Epithelial cell of esophagus (primary cell): ENCODE measurements at regions not wholly inside any gene's neighbourhood (a gene's known extent, or its start where the extent isn't known, plus 50 kb on each side); places are given as distances from the start of the nearest gene placed in this dataset.
A peak's percentile ranks its signal among the peaks of the same experiment; 100 is the strongest.

Source experiments
- DNase-seq: peaks from one replicate; pipeline ENCODE4 v3.0.0; 2010; ENCODE audit warnings: low read depth
- H3K4me3 ChIP-seq: 2 replicates; pipeline ENCODE4 v1.5.1; 2011; ENCODE audit warnings: mild to moderate bottlenecking, low read length, control low read depth
- CTCF ChIP-seq: IDR thresholded peaks from 2 replicates; pipeline ENCODE4 v1.5.1; 2011; ENCODE audit warnings: low read depth, mild to moderate bottlenecking, low read length, control low read depth, inconsistent platforms; ENCODE audit not compliant: insufficient read depth; ENCODE audit errors: missing control alignments

DNA sequence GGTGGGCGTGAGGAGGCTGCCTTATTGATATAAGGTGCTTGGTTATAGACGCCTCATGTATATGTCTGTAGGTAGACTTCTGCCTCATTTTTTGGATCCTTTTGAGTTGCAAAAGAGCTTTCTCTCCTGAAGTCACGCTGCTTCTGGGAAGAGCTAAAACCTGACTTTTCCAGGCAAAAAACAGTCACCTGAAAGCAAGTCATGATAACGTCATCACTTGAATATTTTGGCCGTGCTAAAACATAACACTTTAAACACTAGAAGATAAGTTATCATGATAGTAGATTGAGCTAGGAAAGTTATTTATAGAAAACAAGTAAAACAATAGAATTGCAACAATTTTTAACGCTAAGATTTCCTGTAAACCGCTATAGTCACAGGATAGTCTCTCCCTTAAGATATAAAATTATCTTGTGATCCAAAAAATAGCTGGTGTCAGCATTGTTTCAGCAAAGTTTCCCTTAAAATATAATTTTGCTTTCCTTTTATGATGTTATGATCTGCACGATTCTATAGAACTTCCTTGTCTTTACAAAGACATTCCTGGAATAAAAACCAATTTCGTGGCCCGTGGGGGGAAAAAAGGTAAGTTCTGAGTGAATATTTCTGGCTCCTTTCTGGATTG, 69.0 kb upstream of the AKAP12 start:
- no peak for DNase-seq
- H3K4me3 ChIP-seq = no peak overlapping the region
- no peak for TF ChIP-seq CTCF

- no peak for TF ChIP-seq CTCF
- H3K4me3 ChIP-seq = no peak overlapping the region
- no peak for DNase-seq
Observed at GRCh38 chr6:151172751-151173150, 67.0 kb upstream of the AKAP12 start.

- no peak for TF ChIP-seq CTCF
- DNase-seq = no peak
- H3K4me3 ChIP-seq = no peak overlapping the region
Observed at GRCh38 chr6:151175662-151176445, 63.9 kb upstream of the AKAP12 start.

DNA sequence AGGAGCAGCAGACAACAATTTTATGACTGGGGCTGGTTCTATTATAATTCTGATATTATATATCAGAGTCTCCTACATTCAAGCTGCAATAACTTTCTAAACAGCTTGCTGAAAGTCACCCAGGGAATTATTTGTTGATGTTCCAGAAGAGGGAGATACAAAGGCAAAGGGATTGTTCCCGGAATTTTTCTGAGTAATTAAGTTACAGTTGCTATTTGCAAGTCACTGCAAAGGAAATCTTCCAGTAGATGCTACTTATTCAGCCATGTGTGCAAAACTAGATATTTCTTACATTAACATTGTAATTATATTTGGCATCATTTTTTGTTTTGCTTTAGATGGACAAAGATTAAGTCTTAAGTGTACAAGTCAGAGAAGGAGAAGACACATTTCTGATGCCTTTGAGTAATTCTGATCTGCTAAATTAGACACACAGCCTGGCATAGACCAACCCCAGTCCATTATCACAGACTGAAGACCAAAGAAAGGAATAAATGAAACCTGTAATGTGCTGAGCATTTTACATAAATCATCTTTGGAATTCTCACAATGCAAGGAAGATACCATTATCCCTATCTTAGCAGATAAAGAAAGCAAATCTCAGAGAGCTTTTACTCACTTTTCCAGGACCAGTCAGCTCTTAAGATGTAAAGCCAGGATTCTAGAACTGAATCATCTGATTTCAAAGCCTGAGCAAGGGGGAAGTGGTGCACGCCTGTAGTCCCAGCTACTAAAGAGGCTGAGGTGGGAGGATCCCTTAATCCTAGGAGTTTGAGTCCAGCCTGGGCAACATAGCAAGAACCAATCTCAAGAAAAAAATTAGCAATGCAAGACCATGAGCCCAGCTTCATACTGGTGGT, 62.6 kb upstream of the AKAP12 start:
- TF ChIP-seq CTCF = no peak
- DNase-seq = no peak
- no peak overlapping the region for H3K4me3 ChIP-seq

DNA sequence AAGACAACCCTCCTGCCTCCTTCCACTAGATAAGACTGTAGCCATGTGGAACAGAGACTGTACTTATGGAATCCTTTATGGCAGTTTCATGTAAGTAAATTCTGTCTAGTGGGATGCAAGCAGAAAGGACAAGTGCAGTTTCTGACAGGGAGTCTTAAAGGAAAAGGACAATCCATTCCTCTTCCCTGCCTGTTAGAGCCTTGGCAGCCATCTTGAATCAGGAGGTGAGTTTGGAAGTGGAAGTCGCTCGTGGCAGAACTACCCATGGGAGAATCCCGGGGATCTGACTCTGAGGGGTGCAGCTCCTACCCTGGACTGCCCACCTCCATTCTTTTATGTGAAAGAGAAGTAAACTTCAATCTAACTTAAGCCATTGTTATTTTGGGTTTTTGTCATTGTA, 61.4 kb upstream of the AKAP12 start:
- no peak for DNase-seq
- H3K4me3 ChIP-seq = no peak overlapping the region
- TF ChIP-seq CTCF = no peak

GRCh38 chr6:151179321-151179720, 60.4 kb upstream of the AKAP12 start:
- TF ChIP-seq CTCF = no peak
- no peak overlapping the region for H3K4me3 ChIP-seq
- peak; percentile 50 for DNase-seq
